CD14-positive monocyte (primary cell): ENCODE measurements at regions not wholly inside any gene's neighbourhood (a gene's known extent, or its start where the extent isn't known, plus 50 kb on each side); places are given as distances from the start of the nearest gene placed in this dataset.

ENCODE experiments used
- DNase-seq, 3 donors: peaks; one replicate each; pipeline ENCODE4 v3.0.0-alpha.2; 2011 to 2022
- H2AFZ ChIP-seq: 2 replicates; pipeline ENCODE4 v1.6.0; 2012; ENCODE audit warnings: mild to moderate bottlenecking, low read depth, low read length, inconsistent platforms; ENCODE audit not compliant: insufficient read depth, poor library complexity, severe bottlenecking
- H3K27ac ChIP-seq, 2 donors: 1 replicate in 1 of 2; 2 replicates in 1 of 2; pipeline ENCODE4 v1.5.1; 2012 to 2013; ENCODE audit warnings: low read length in 2 of 2, control low read depth in 1 of 2, inconsistent platforms in 1 of 2, low read depth in 1 of 2, mild to moderate bottlenecking in 1 of 2
- H3K27me3 ChIP-seq, 2 donors: one replicate each; pipeline versions ENCODE4 v1.6.0 to v1.6.1; 2011 to 2013; ENCODE audit warnings: low read length in 2 of 2; ENCODE audit not compliant: control insufficient read depth in 2 of 2, insufficient read depth in 2 of 2
- H3K36me3 ChIP-seq, 2 donors: replicated peaks in 1 of 2; 1 replicate in 1 of 2; 2 replicates in 1 of 2; pipeline versions ENCODE4 v1.5.1 to v1.6.1; 2012 to 2013; ENCODE audit warnings: low read length in 2 of 2, control low read depth in 1 of 2, inconsistent platforms in 1 of 2, mild to moderate bottlenecking in 1 of 2; ENCODE audit not compliant: insufficient read depth in 2 of 2, control insufficient read depth in 1 of 2
- H3K4me1 ChIP-seq, 2 donors: 1 replicate in 1 of 2; 2 replicates in 1 of 2; pipeline versions ENCODE4 v1.5.1 to v1.6.1; 2012 to 2013; ENCODE audit warnings: low read length in 2 of 2, control low read depth in 1 of 2, inconsistent platforms in 1 of 2, mild to moderate bottlenecking in 1 of 2, moderate library complexity in 1 of 2; ENCODE audit not compliant: insufficient read depth in 2 of 2, control insufficient read depth in 1 of 2
- H3K4me2 ChIP-seq: replicated peaks from 2 replicates; pipeline ENCODE3; 2012; ENCODE audit warnings: low read length, moderate library complexity, mild to moderate bottlenecking; ENCODE audit not compliant: poor library complexity, severe bottlenecking; ENCODE audit errors: extremely low read depth
- H3K4me3 ChIP-seq, 3 experiments: fragments of 200-600 bp in 1 of 3; sonication (generic) in 1 of 3; replicated peaks in 1 of 3; 1 replicate in 2 of 3; 2 replicates in 1 of 3; pipeline ENCODE4 v1.5.1; 2011 to 2013; ENCODE audit warnings: low read length in 3 of 3, mild to moderate bottlenecking in 3 of 3, control low read depth in 2 of 3, low read depth in 2 of 3, inconsistent platforms in 1 of 3, moderate library complexity in 1 of 3
- H3K79me2 ChIP-seq: 2 replicates; pipeline ENCODE4 v1.6.0; 2012; ENCODE audit warnings: mild to moderate bottlenecking, control low read depth, inconsistent platforms, low read length, moderate library complexity; ENCODE audit not compliant: insufficient read depth
- H3K9ac ChIP-seq: 2 replicates; pipeline ENCODE4 v1.6.0; 2017; ENCODE audit warnings: low read length, mild to moderate bottlenecking; ENCODE audit not compliant: insufficient read depth, poor library complexity, severe bottlenecking
- H3K9me3 ChIP-seq, 2 donors: replicated peaks in 1 of 2; 1 replicate in 1 of 2; 2 replicates in 1 of 2; pipeline versions ENCODE4 v1.5.1 to v1.6.1; 2012 to 2013; ENCODE audit warnings: low read length in 2 of 2, control low read depth in 1 of 2; ENCODE audit not compliant: control insufficient read depth in 1 of 2, insufficient read depth in 1 of 2
- H4K20me1 ChIP-seq: 2 replicates; pipeline ENCODE4 v1.6.0; 2012; ENCODE audit warnings: mild to moderate bottlenecking, low read length, control low read depth, moderate library complexity; ENCODE audit not compliant: insufficient read depth
- H3K27ac Mint-ChIP-seq, 7 donors: one replicate each; pipeline ENCODE4 v1.8.0; 2020; ENCODE audit warnings: mild to moderate bottlenecking in 7 of 7, mixed read lengths in 7 of 7, moderate library complexity in 6 of 7, inconsistent platforms in 2 of 7
- H3K27me3 Mint-ChIP-seq, 3 donors: one replicate each; pipeline ENCODE4 v1.8.0; 2021 to 2022; ENCODE audit warnings: low read depth in 3 of 3, mild to moderate bottlenecking in 3 of 3, mixed read lengths in 3 of 3, moderate library complexity in 3 of 3, inconsistent platforms in 1 of 3
- H3K36me3 Mint-ChIP-seq, 2 donors: one replicate each; pipeline ENCODE4 v1.8.0; 2020; ENCODE audit warnings: mixed read lengths in 2 of 2, inconsistent platforms in 1 of 2, mild to moderate bottlenecking in 1 of 2
- H3K4me1 Mint-ChIP-seq: one replicate; pipeline ENCODE4 v1.8.0; 2020; ENCODE audit warnings: mild to moderate bottlenecking, mixed read lengths
- H3K4me3 Mint-ChIP-seq, 2 donors: one replicate each; pipeline ENCODE4 v1.8.0; 2020; ENCODE audit warnings: mild to moderate bottlenecking in 2 of 2, mixed read lengths in 2 of 2, moderate library complexity in 1 of 2
- H3K9me3 Mint-ChIP-seq, 7 donors: one replicate each; pipeline ENCODE4 v1.8.0; 2020 to 2022; ENCODE audit warnings: mixed read lengths in 7 of 7, mild to moderate bottlenecking in 6 of 7, moderate library complexity in 6 of 7, inconsistent platforms in 2 of 7
- WGBS: methylation state at CpG from one replicate; pipeline ENCODE4 v1.1.5; 2013; ENCODE audit warnings: missing lambda C conversion rate; ENCODE audit not compliant: insufficient coverage; 5-methylcytosine and 5-hydroxymethylcytosine counted together
- intact Hi-C, 2 donors: fragments of 100-400 bp; cut with micrococcal nuclease; formaldehyde crosslinking; loops; one replicate each; pipeline versions ENCODE4 v1.15.0 to v1.15.1; 2023
- TF ChIP-seq, protein P1 (sequence below): fragments of 200-600 bp; IDR thresholded peaks from one replicate; pipeline ENCODE4 v1.8.0; 2022; ENCODE audit warnings: antibody characterized with exemption, mild to moderate bottlenecking

DNA sequence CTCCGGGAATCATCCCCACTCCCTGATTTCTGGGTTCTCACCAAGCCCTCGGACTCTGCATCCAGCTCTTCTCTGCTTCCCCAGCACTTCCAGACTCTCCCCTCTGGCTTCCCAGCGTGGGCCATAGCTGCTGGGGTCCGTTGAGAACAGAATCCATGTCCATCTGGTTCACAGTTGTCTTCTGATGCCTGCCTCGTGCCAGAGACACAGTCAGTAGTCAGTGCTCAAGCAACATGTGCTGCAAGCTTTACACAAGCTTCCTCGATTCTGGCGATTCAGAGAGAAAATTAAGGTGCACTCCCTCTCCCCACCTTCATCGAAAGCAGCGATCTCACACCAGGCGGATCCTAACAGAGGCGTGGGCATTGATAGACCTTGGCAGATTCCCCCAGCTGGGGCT, 495.5 kb downstream of the TBC1D22A start:
- H3K36me3 ChIP-seq = no peaks in the 10 kb centered on the region
- DNase-seq = no peak
- H3K4me1 ChIP-seq = no peaks in the 10 kb centered on the region
- H4K20me1 ChIP-seq = no peaks in the 10 kb centered on the region
- 75% methylated on average over 7 of the region's 11 CpGs for WGBS
- H3K27ac Mint-ChIP-seq = no peak overlapping the region
- H3K9ac ChIP-seq = no peak overlapping the region
- no peak overlapping the region for H3K4me2 ChIP-seq
- no peak overlapping the region for H3K4me3 ChIP-seq
- TF ChIP-seq, protein P1, sequence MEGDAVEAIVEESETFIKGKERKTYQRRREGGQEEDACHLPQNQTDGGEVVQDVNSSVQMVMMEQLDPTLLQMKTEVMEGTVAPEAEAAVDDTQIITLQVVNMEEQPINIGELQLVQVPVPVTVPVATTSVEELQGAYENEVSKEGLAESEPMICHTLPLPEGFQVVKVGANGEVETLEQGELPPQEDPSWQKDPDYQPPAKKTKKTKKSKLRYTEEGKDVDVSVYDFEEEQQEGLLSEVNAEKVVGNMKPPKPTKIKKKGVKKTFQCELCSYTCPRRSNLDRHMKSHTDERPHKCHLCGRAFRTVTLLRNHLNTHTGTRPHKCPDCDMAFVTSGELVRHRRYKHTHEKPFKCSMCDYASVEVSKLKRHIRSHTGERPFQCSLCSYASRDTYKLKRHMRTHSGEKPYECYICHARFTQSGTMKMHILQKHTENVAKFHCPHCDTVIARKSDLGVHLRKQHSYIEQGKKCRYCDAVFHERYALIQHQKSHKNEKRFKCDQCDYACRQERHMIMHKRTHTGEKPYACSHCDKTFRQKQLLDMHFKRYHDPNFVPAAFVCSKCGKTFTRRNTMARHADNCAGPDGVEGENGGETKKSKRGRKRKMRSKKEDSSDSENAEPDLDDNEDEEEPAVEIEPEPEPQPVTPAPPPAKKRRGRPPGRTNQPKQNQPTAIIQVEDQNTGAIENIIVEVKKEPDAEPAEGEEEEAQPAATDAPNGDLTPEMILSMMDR = no peak
- no peaks in the 10 kb centered on the region for H3K36me3 Mint-ChIP-seq
- H3K79me2 ChIP-seq = no peaks in the 10 kb centered on the region
- H3K27me3 Mint-ChIP-seq = peaks cover 0 to 5% (median 4%) of the 10 kb centered on the region in 3 donors
- H2AFZ ChIP-seq = no peak overlapping the region
- intact Hi-C loops = no loop called here
- no peaks in the 10 kb centered on the region for H3K4me1 Mint-ChIP-seq
- H3K27ac ChIP-seq = no peak overlapping the region
- no peak overlapping the region for H3K4me3 Mint-ChIP-seq
- peaks cover 0 to 9% (median 5%) of the 10 kb centered on the region in 7 donors for H3K9me3 Mint-ChIP-seq
- H3K9me3 ChIP-seq = peaks cover 0 to 15% of the 10 kb centered on the region in 2 donors
- H3K27me3 ChIP-seq = no peaks in the 10 kb centered on the region

DNA sequence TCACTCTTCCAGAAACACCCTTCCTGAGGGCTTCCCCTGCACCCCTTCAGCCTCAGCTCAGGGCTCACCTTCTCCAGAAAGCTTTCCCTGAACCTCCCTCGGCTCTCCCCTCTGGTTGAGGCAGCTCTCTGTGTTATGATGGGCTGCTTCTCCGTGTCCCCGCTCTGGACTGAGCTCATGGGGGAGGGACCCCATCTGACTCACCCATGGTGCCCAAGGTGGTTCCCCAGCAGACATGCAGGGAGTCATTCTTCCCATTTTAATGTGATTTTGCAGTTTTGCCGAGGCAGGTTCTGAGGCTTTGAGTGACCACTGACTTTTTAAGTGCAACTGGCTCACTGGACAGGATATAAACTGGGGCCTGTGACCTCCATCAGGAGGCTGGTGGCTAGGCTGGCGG, 495.1 kb downstream of the TBC1D22A start:
- Histone ChIP-seq H3K4me1 (no peaks in the 10 kb centered on the region), H3K4me3 (no peak overlapping the region), H3K27ac (no peak overlapping the region), H3K36me3 (no peaks in the 10 kb centered on the region), H3K4me2 (no peak overlapping the region), H3K9me3 (peaks cover 0 to 15% of the 10 kb centered on the region in 2 donors), H3K27me3 (no peaks in the 10 kb centered on the region), H3K9ac (no peak overlapping the region), H2AFZ (no peak overlapping the region), H4K20me1 (no peaks in the 10 kb centered on the region), H3K79me2 (no peaks in the 10 kb centered on the region)
- Mint-ChIP-seq H3K4me3 (no peak overlapping the region), H3K27me3 (peaks cover 0 to 4% (median 4%) of the 10 kb centered on the region in 3 donors), H3K9me3 (peaks cover 0 to 10% (median 5%) of the 10 kb centered on the region in 7 donors), H3K4me1 (no peaks in the 10 kb centered on the region), H3K27ac (no peak overlapping the region), H3K36me3 (no peaks in the 10 kb centered on the region)
- DNase-seq = no peak
- intact Hi-C loops = no loop called here
- TF ChIP-seq, protein P1 = no peak
- 64% methylated on average over 4 of the region's 5 CpGs for WGBS
